ENCODE measurements at regions not wholly inside any gene's neighbourhood (a gene's known extent, or its start where the extent isn't known, plus 50 kb on each side); places are given as distances from the start of the nearest gene placed in this dataset.
"Not testable (repeated sequence)": the region's sequence is repeated elsewhere in the genome, so short reads cannot be mapped to it uniquely, and the experiment has no call there.

DNA sequence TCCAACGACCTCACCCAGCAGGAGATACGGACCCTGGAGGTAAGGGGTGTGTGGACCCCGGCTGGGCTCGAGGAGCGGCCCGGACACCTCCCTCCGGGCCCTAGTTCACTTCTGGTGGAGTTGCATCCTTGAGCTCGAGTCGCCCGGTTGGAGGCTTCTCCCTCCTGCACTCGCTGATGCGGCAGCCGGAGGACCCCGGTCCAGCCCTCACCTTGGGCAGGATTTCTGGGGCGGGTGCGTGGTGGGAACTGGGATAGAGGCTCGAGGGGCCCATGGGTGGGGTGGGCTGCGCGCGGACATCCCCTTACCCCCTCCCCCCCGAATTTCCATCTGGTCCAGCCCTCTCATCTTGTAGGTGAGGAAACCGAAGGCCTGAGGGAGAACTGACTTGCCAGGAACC lies 311.8 kb downstream of the TP53TG3F start:
- TF ChIP-seq, protein P1, sequence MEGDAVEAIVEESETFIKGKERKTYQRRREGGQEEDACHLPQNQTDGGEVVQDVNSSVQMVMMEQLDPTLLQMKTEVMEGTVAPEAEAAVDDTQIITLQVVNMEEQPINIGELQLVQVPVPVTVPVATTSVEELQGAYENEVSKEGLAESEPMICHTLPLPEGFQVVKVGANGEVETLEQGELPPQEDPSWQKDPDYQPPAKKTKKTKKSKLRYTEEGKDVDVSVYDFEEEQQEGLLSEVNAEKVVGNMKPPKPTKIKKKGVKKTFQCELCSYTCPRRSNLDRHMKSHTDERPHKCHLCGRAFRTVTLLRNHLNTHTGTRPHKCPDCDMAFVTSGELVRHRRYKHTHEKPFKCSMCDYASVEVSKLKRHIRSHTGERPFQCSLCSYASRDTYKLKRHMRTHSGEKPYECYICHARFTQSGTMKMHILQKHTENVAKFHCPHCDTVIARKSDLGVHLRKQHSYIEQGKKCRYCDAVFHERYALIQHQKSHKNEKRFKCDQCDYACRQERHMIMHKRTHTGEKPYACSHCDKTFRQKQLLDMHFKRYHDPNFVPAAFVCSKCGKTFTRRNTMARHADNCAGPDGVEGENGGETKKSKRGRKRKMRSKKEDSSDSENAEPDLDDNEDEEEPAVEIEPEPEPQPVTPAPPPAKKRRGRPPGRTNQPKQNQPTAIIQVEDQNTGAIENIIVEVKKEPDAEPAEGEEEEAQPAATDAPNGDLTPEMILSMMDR (IDR thresholded peaks at IDR 0.05 in 8 of 11, conservative IDR thresholded peaks at IDR 0.05 in 3 of 11): not testable (repeated sequence)
- TF ChIP-seq POLR2AphosphoS5 (IDR thresholded peaks at IDR 0.05): not testable (repeated sequence)

Data from spleen (tissue), 7 donors.